Suprapubic skin (tissue), 4 donors: ENCODE measurements at regions not wholly inside any gene's neighbourhood (a gene's known extent, or its start where the extent isn't known, plus 50 kb on each side); places are given as distances from the start of the nearest gene placed in this dataset.

ENCODE experiments used
- EP300 ChIP-seq: sonication (generic); formaldehyde crosslinking; IDR thresholded peaks from one replicate; pipeline ENCODE4 v1.6.1; 2017; ENCODE audit warnings: antibody characterized with exemption
- POLR2A ChIP-seq, 2 donors: fragments of 450-650 bp; IDR thresholded peaks; one replicate each; pipeline ENCODE4 v1.6.1; 2017; ENCODE audit warnings: antibody characterized with exemption in 2 of 2, mild to moderate bottlenecking in 2 of 2, moderate library complexity in 2 of 2
- POLR2AphosphoS5 ChIP-seq, 3 donors: sonication (generic); formaldehyde crosslinking; IDR thresholded peaks; one replicate each; pipeline ENCODE4 v1.6.1; 2017; ENCODE audit warnings: antibody characterized with exemption in 3 of 3
- TF ChIP-seq, protein P1 (sequence below), 2 donors: fragments of 200-600 bp in 1 of 2; fragments of 450-650 bp in 1 of 2; sonication (generic) in 1 of 2; IDR thresholded peaks; one replicate each; pipeline ENCODE4 v1.5.1; 2016 to 2019; ENCODE audit warnings: antibody characterized with exemption in 2 of 2, mild to moderate bottlenecking in 1 of 2, moderate library complexity in 1 of 2

DNA sequence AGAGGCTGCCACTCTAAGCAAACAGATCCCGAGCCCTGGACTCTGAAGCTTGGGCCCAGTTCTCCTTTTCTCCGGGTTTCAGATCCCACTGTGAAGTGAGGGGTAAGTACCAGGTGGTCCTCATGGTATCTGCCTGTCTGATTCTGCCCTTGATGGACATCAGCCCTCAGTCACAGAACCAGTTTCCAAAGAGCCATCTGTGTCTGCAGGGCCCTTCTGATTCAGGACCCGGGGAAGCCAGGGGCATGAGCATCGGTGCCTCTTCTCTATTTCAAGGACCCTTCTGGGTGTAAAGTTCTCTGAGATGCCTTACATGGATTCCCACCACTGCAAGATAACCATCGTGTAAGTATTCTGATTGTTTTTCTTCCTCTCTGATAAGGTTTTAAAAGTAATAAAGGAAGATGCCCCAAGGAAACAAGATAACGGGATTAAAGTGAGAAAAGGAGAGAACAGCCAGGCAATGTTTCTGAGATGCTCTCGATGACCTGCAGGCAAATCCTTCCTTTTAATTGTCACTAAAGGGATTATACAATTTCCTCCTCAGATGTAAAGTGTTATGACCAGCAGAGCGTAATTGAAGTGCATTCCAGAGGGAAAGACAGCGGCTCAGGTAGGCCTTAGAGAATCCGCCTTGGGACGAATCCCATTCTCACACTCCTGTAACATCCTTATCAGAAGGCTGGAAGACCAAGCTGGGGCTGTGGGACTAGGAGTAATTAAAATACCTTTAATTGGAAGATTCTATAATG, 924.3 kb downstream of the TBC1D22A start:
- TF ChIP-seq, protein P1, sequence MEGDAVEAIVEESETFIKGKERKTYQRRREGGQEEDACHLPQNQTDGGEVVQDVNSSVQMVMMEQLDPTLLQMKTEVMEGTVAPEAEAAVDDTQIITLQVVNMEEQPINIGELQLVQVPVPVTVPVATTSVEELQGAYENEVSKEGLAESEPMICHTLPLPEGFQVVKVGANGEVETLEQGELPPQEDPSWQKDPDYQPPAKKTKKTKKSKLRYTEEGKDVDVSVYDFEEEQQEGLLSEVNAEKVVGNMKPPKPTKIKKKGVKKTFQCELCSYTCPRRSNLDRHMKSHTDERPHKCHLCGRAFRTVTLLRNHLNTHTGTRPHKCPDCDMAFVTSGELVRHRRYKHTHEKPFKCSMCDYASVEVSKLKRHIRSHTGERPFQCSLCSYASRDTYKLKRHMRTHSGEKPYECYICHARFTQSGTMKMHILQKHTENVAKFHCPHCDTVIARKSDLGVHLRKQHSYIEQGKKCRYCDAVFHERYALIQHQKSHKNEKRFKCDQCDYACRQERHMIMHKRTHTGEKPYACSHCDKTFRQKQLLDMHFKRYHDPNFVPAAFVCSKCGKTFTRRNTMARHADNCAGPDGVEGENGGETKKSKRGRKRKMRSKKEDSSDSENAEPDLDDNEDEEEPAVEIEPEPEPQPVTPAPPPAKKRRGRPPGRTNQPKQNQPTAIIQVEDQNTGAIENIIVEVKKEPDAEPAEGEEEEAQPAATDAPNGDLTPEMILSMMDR (IDR thresholded peaks at IDR 0.05) = no peak
- TF ChIP-seq POLR2A (IDR thresholded peaks at IDR 0.05) (no peak), EP300 (no peak), POLR2AphosphoS5 (IDR thresholded peaks at IDR 0.05) (no peak)
